Activated CD8-positive, alpha-beta memory T cell treated with anti-CD3 and anti-CD28 coated beads for 4 hours (primary cell): ENCODE measurements at regions not wholly inside any gene's neighbourhood (a gene's known extent, or its start where the extent isn't known, plus 50 kb on each side); places are given as distances from the start of the nearest gene placed in this dataset.

ENCODE experiments used
- DNase-seq, 2 donors: peaks; one replicate each; pipeline ENCODE4 v3.0.0-alpha.2; 2020; ENCODE audit warnings: low read depth in 2 of 2

GRCh38 chr10:118412932-118413331, 70.8 kb upstream of the FAM204A start:
- DNase-seq, result no peak

- no peak for DNase-seq
Observed at GRCh38 chr10:118412132-118412760, 70.1 kb upstream of the FAM204A start.

- no peak for DNase-seq
Observed at GRCh38 chr10:118409295-118409694, 67.2 kb upstream of the FAM204A start.

- DNase-seq, result no peak
Observed at GRCh38 chr10:118408181-118408580, 66.1 kb upstream of the FAM204A start.

GRCh38 chr10:118407777-118408176, 65.7 kb upstream of the FAM204A start:
- DNase-seq, result no peak

GRCh38 chr10:118407026-118407425, 64.9 kb upstream of the FAM204A start:
- DNase-seq, result no peak

GRCh38 chr10:118405928-118406327, 63.8 kb upstream of the FAM204A start:
- DNase-seq, result no peak

- DNase-seq, result no peak
Observed at GRCh38 chr10:118403967-118404366, 61.8 kb upstream of the FAM204A start.

- no peak for DNase-seq
Observed at GRCh38 chr10:118401708-118402193, 59.6 kb upstream of the FAM204A start.

GRCh38 chr10:118397391-118397790, 55.3 kb upstream of the FAM204A start:
- DNase-seq, result no peak

- DNase-seq, result no peak
Observed at GRCh38 chr10:118395947-118396346, 53.8 kb upstream of the FAM204A start.

- DNase-seq, result no peak
Observed at GRCh38 chr10:118394301-118395200, 52.4 kb upstream of the FAM204A start.

GRCh38 chr10:118392761-118393160, 50.6 kb upstream of the FAM204A start:
- no peak for DNase-seq
